ENCODE measurements at regions not wholly inside any gene's neighbourhood (a gene's known extent, or its start where the extent isn't known, plus 50 kb on each side); places are given as distances from the start of the nearest gene placed in this dataset.

- DNase-seq (ENCODE audit: low spot score in 2 of 2), result no peak
- H3K27ac ChIP-seq, result no peak overlapping the region
- H3K27me3 ChIP-seq, result no peaks in the 10 kb centered on the region
- H3K9me3 ChIP-seq, result no peaks in the 10 kb centered on the region
- no peak for TF ChIP-seq CTCF (IDR thresholded peaks at IDR 0.05)
- TF ChIP-seq POLR2A (IDR thresholded peaks at IDR 0.05), result no peak
- TF ChIP-seq EP300 (IDR thresholded peaks at IDR 0.05), result no peak
- peaks cover 0 to 24% (median 10%) of the 10 kb centered on the region in 4 donors for H3K4me1 ChIP-seq
- 53 to 58% methylated on average over 2 of the region's 2 CpGs for WGBS, 2 donors
- no peak overlapping the region for H3K4me3 ChIP-seq
- no peaks in the 10 kb centered on the region for H3K36me3 ChIP-seq
Observed at GRCh38 chr3:72465853-72466252, 382.4 kb downstream of the SHQ1 start.

GRCh38 chr3:72463083-72463482 lies 385.2 kb downstream of the SHQ1 start:
- no peaks in the 10 kb centered on the region for H3K9me3 ChIP-seq
- no peaks in the 10 kb centered on the region for H3K36me3 ChIP-seq
- H3K4me3 ChIP-seq, result no peak overlapping the region
- TF ChIP-seq CTCF (IDR thresholded peaks at IDR 0.05) (no peak), POLR2A (IDR thresholded peaks at IDR 0.05) (no peak), EP300 (IDR thresholded peaks at IDR 0.05) (no peak)
- H3K4me1 ChIP-seq, result peaks cover 0 to 24% (median 10%) of the 10 kb centered on the region in 4 donors
- no peak overlapping the region for H3K27ac ChIP-seq
- WGBS, 2 donors, result 64 to 80% methylated on average over 9 of the region's 9 CpGs
- DNase-seq (ENCODE audit: low spot score in 2 of 2), result no peak
- H3K27me3 ChIP-seq, result no peaks in the 10 kb centered on the region

- no peaks in the 10 kb centered on the region for H3K9me3 ChIP-seq
- H3K4me3 ChIP-seq, result no peak overlapping the region
- H3K4me1 ChIP-seq, result peaks cover 0 to 24% (median 10%) of the 10 kb centered on the region in 4 donors
- H3K36me3 ChIP-seq, result no peaks in the 10 kb centered on the region
- DNase-seq (ENCODE audit: low spot score in 2 of 2), result peak; percentile 41 to 46
- no peaks in the 10 kb centered on the region for H3K27me3 ChIP-seq
- peak overlapping the region in 1 of 4 donors; percentile 45 for H3K27ac ChIP-seq
- 41 to 56% methylated on average over 6 of the region's 6 CpGs for WGBS, 2 donors
- TF ChIP-seq EP300 (IDR thresholded peaks at IDR 0.05), result peak in 1 of 2 donors; percentile 25
- no peak for TF ChIP-seq CTCF (IDR thresholded peaks at IDR 0.05)
- no peak for TF ChIP-seq POLR2A (IDR thresholded peaks at IDR 0.05)
Observed at GRCh38 chr3:72462595-72463011, 385.6 kb downstream of the SHQ1 start.

DNA sequence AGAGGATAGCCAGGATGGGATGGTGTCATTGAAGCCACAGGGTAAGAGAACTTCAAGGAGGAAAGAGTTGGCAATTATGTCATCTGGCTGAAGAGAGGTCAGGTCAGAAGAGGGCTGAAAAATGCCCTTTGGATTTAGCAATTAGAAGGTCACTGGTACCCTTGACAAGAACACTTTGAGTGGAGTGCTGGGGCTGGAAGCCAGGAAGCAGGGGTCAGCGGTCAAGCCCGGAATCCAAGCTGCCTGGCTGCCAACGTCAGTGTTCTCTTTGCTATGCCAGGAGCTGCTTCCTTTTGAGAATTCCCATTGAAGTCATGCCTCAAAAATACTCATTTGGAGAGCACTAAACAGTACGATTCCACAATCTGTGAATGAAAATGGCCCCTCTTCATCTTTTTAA lies 386.5 kb downstream of the SHQ1 start:
- peak in 1 of 2 donors; percentile 78 for TF ChIP-seq EP300 (IDR thresholded peaks at IDR 0.05)
- TF ChIP-seq CTCF (IDR thresholded peaks at IDR 0.05), result no peak
- peak; percentile 29 to 33 for DNase-seq (ENCODE audit: low spot score in 2 of 2)

DNA sequence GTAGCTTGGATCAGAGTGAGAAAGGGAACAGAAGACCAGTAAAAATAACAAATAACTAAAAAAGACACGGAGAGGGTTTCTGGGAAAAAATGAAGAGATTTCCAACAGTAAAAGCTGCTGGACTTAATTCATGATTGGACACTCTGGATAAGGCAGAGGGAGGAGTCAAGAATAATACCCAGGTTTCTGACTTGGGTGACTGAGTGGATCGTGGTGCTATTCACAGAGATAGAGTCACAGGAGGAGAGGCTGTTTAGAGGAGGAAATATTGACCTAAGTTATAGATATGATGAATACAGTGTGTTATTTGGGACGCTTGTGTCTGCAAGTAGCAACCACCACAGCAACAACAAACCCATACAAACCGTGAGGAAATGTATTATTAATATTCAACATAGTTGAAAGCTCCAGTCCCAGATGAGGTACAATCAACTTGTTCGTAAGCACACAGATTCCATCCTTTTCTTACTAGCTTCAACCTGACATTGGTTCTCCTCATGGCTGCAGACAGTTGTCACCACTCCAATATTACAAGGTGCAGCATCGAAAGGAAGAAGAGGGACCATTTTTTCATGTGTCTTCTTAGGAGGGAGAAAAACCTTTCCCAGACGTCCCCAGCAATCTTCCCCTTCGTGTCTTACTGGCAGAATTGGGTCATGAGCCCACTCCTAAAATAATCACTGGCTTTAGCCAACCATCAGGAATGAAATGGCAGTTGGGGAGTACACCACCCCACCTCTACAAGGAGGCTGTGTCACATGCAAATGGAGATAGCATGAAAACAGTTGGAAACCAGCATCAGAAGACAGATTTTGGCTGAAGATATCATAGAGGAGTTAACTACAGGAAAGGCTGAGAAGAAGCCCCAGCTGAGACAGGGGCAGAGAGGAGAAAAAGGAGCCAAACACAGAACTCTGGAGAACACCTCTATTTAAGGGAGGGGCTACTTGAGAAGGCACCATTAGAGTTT lies 387.8 kb downstream of the SHQ1 start:
- no peak overlapping the region for H3K4me3 ChIP-seq
- TF ChIP-seq CTCF (IDR thresholded peaks at IDR 0.05) (no peak), EP300 (IDR thresholded peaks at IDR 0.05) (no peak), POLR2A (IDR thresholded peaks at IDR 0.05) (no peak)
- peaks cover 0 to 24% (median 10%) of the 10 kb centered on the region in 4 donors for H3K4me1 ChIP-seq
- DNase-seq (ENCODE audit: low spot score in 2 of 2), result no peak
- H3K36me3 ChIP-seq, result no peaks in the 10 kb centered on the region
- no peaks in the 10 kb centered on the region for H3K9me3 ChIP-seq
- no peaks in the 10 kb centered on the region for H3K27me3 ChIP-seq
- 89 to 90% methylated on average over 8 of the region's 8 CpGs for WGBS, 2 donors
- no peak overlapping the region for H3K27ac ChIP-seq

More for the DNA sequence above, 386.5 kb downstream of the SHQ1 start:
- 15 to 18% methylated on average over 4 of the region's 4 CpGs for WGBS, 2 donors
- Histone ChIP-seq H3K27ac (peak overlapping the region in 2 of 4 donors; percentile 19 to 45), H3K4me1 (peaks cover 0 to 24% (median 10%) of the 10 kb centered on the region in 4 donors), H3K9me3 (no peaks in the 10 kb centered on the region), H3K4me3 (no peak overlapping the region), H3K27me3 (no peaks in the 10 kb centered on the region), H3K36me3 (no peaks in the 10 kb centered on the region)
